Colonic mucosa (tissue), 4 donors: ENCODE measurements at regions not wholly inside any gene's neighbourhood (a gene's known extent, or its start where the extent isn't known, plus 50 kb on each side); places are given as distances from the start of the nearest gene placed in this dataset.

Experiments
- DNase-seq: peaks from one replicate; pipeline ENCODE4 v3.0.0-alpha.2; 2020
- H3K27ac ChIP-seq: fragments of 200-600 bp; one replicate; pipeline ENCODE4 v1.8.0; 2021
- H3K27me3 ChIP-seq: fragments of 200-600 bp; one replicate; pipeline ENCODE4 v1.8.0; 2021
- H3K36me3 ChIP-seq: fragments of 200-600 bp; one replicate; pipeline ENCODE4 v1.8.0; 2021
- H3K4me1 ChIP-seq: fragments of 200-600 bp; one replicate; pipeline ENCODE4 v1.8.0; 2021; ENCODE audit warnings: mild to moderate bottlenecking
- H3K4me3 ChIP-seq: fragments of 200-600 bp; one replicate; pipeline ENCODE4 v1.8.0; 2021
- H3K9ac ChIP-seq, 2 donors: one replicate each; pipeline ENCODE4 v1.7.0; 2013; ENCODE audit warnings: control low read depth in 2 of 2, low read depth in 2 of 2, low read length in 2 of 2
- H3K9me3 ChIP-seq: fragments of 200-600 bp; one replicate; pipeline ENCODE4 v1.8.0; 2021
- intact Hi-C: fragments of 100-400 bp; cut with DNase I; formaldehyde crosslinking; loops from one replicate; pipeline ENCODE4 v1.14.1; 2022
- TF ChIP-seq, protein P1 (sequence below): fragments of 200-600 bp; IDR thresholded peaks from one replicate; pipeline ENCODE4 v1.8.0; 2022; ENCODE audit warnings: antibody characterized with exemption, mild to moderate bottlenecking
- donor health status: healthy.
- donor health status: DM: no; HTN: no; CAD: no.
- donor health status: DM: no; HTN: no; CAD: no.

DNA sequence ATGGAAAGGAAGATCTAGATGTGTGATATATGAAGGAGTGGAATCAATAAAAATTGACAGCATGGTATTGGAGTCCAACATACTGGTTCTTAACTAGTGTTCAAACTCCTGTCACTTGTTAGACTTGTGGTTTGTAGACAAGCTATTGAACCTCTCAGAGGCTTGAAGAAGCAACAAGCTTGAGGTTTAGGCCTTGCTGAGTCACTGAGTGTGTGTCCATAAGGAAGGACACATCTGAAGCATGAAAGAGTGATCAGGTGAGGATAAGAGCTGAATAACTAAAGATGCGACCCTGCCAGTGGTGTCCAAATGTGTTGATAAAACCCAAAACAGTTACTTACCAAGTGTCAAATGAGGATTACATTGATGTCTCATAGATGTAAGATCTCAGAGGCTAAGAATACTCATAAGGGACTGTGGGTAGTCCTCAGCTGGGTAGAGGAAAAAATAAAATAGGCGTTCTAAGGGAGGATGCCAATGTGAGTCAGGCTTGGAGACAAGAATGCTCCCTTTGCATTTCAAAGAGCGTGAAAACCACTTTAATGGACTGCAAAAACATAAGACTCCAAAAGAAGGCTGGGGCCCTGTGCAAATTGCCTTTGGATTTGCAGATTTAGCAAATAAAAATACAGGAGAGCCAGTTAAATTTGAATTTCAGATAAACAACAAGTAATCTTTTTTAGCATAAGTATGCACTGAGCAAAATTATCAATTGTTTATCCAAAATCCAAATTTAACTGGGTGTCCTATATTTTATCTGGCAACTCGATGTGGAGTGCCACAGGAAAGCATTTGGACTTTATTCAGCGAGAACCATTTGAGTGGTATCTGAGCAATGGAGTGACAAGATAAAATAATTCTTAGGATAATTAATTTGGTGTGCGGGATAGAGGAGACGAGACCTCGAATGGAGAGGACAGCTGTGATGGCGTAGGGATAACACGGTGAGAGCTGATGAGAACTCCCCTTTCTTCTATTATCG, 757.3 kb upstream of the WWC1 start:
- H3K9me3 ChIP-seq: no peaks in the 10 kb centered on the region
- no peak overlapping the region for H3K4me3 ChIP-seq
- H3K27me3 ChIP-seq: no peaks in the 10 kb centered on the region
- no peak overlapping the region for H3K9ac ChIP-seq
- H3K27ac ChIP-seq: no peak overlapping the region
- no peaks in the 10 kb centered on the region for H3K4me1 ChIP-seq
- H3K36me3 ChIP-seq: no peaks in the 10 kb centered on the region
- TF ChIP-seq, protein P1, sequence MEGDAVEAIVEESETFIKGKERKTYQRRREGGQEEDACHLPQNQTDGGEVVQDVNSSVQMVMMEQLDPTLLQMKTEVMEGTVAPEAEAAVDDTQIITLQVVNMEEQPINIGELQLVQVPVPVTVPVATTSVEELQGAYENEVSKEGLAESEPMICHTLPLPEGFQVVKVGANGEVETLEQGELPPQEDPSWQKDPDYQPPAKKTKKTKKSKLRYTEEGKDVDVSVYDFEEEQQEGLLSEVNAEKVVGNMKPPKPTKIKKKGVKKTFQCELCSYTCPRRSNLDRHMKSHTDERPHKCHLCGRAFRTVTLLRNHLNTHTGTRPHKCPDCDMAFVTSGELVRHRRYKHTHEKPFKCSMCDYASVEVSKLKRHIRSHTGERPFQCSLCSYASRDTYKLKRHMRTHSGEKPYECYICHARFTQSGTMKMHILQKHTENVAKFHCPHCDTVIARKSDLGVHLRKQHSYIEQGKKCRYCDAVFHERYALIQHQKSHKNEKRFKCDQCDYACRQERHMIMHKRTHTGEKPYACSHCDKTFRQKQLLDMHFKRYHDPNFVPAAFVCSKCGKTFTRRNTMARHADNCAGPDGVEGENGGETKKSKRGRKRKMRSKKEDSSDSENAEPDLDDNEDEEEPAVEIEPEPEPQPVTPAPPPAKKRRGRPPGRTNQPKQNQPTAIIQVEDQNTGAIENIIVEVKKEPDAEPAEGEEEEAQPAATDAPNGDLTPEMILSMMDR: no peak
- no peak for DNase-seq
- intact Hi-C loops: no loop called here

DNA sequence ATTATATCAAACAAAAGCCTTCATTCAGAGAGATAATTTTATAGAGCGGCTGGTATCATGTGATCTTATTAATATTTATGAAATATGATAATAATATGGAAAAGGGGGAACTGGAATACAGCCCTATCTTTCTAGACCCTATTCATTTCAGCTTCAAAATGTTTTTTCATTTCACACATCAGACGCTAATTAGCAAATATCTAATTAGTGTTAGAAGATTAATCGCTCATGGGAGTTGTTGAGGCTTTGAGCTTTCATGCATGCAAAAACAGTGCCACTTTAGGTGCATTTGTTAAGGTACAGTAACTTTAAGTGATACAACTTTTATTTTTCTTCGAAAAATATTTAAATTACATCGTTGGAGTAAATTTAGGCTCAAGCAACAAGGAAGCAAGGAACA, 751.7 kb upstream of the WWC1 start:
- TF ChIP-seq, protein P1: no peak
- Histone ChIP-seq H3K4me3 (no peak overlapping the region), H3K27me3 (no peaks in the 10 kb centered on the region), H3K27ac (no peak overlapping the region), H3K36me3 (no peaks in the 10 kb centered on the region), H3K9ac (no peak overlapping the region), H3K4me1 (no peaks in the 10 kb centered on the region), H3K9me3 (no peaks in the 10 kb centered on the region)
- intact Hi-C loops: no loop called here
- no peak for DNase-seq

DNA sequence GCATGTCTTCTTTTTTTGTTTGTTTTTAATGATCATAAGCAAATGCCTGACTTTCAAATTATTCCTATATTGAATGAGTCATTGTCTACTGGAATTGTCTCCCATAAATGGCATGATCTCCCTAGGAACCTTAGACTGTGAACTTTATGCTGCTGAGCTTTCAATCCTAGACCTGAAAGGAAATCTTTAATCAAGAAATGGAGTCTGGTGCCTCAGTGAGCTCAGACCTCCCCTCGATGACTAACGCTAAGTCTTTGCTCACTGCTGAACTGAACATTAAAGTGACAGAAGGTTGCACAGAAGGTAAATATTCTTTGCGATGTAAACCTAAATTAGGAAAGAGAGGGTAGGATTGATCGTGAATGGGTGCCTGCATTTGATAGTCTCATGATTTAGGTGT, 745.2 kb upstream of the WWC1 start:
- Histone ChIP-seq H3K36me3 (no peaks in the 10 kb centered on the region), H3K27me3 (no peaks in the 10 kb centered on the region), H3K9me3 (no peaks in the 10 kb centered on the region), H3K9ac (no peak overlapping the region), H3K4me3 (no peak overlapping the region), H3K4me1 (no peaks in the 10 kb centered on the region), H3K27ac (no peak overlapping the region)
- TF ChIP-seq, protein P1: no peak
- intact Hi-C loops: no loop called here
- no peak for DNase-seq

DNA sequence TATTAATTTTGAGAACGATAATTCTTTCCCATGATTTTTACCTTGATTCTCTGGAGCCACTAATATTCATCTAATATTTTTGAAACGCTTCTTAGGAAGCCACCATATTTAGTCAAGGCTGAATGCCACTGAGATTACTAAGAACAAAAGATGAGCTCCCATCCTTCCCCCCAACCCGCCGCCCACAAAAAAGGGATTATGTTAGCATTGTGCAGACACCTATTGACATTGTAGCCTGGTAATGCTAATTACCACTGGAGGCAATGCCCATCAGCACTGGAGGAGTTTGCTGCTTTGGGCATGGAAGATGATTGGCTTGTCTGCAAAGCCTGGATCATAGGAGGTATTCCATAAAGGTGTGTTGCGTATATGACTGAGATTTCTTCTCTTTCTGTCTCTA, 739.1 kb upstream of the WWC1 start:
- Histone ChIP-seq H3K9ac (no peak overlapping the region), H3K4me1 (no peaks in the 10 kb centered on the region), H3K27ac (no peak overlapping the region), H3K36me3 (no peaks in the 10 kb centered on the region), H3K27me3 (no peaks in the 10 kb centered on the region), H3K4me3 (no peak overlapping the region), H3K9me3 (no peaks in the 10 kb centered on the region)
- intact Hi-C loops: no loop called here
- TF ChIP-seq, protein P1: no peak
- DNase-seq: no peak

DNA sequence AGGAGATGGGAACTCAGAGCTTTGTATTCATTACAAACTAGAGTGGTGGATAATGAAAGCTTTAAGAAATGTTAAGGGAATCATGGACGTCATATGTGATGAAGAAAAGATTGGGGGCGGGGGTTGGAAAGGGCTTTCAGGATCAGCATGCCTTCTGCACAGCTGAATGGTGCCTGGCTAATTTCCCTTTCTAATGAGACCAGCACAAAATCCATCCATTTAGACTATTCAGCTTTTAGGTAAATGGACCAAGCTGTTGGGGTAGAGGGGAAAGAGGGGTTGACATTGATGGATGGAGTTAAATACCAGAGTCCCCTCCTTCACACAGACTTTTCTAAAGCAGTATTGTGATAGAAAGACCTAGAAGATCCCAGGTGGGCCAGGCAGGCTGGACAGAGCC, 737.9 kb upstream of the WWC1 start:
- TF ChIP-seq, protein P1: no peak
- no peak overlapping the region for H3K4me3 ChIP-seq

More for the DNA sequence above, 737.9 kb upstream of the WWC1 start:
- intact Hi-C loops: no loop called here
- Histone ChIP-seq H3K27ac (no peak overlapping the region), H3K4me1 (no peaks in the 10 kb centered on the region), H3K27me3 (no peaks in the 10 kb centered on the region), H3K9ac (no peak overlapping the region), H3K36me3 (no peaks in the 10 kb centered on the region), H3K9me3 (no peaks in the 10 kb centered on the region)
- no peak for DNase-seq
